NK-92 treated with Interleukin-12 subunit alpha and Interleukin-12 subunit beta, amount 100 ng/mL, for 24 hours (cell line): ENCODE measurements at regions not wholly inside any gene's neighbourhood (a gene's known extent, or its start where the extent isn't known, plus 50 kb on each side); places are given as distances from the start of the nearest gene placed in this dataset.
"Not testable (repeated sequence)": the region's sequence is repeated elsewhere in the genome, so short reads cannot be mapped to it uniquely, and the experiment has no call there.

Experiments used
- DNase-seq: peaks from one replicate; lab custom pipeline; 2025; lab: John Stamatoyannopoulos, UW

- DNase-seq: no peak
These were observed 58.6 kb upstream of the CNTNAP2 start for GRCh38 chr7:146057958-146058357.

- DNase-seq: no peak
These were observed 61.7 kb upstream of the CNTNAP2 start for GRCh38 chr7:146054909-146055308.

DNA sequence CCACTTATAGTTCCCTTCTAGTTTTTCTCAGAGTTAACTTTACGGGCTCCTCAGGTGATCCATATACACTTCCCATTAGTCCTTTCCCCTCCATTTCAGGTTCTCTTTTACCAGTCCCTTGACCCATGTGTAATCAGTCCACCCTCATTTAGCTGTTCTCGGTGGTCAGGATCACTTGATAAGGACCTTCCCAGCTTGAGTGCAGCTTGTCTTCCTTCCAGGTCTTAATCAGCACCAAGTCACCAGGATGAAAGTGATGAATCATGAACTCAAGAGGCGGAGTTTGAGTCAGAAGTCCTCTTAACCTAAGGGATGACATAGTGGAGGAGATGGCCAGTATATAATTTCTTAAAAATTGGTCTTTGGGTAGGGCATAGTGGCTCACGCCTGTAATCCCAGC lies 63.1 kb upstream of the CNTNAP2 start:
- DNase-seq: no peak

GRCh38 chr7:146043310-146043709 lies 73.3 kb upstream of the CNTNAP2 start:
- DNase-seq: not testable (repeated sequence)

DNA sequence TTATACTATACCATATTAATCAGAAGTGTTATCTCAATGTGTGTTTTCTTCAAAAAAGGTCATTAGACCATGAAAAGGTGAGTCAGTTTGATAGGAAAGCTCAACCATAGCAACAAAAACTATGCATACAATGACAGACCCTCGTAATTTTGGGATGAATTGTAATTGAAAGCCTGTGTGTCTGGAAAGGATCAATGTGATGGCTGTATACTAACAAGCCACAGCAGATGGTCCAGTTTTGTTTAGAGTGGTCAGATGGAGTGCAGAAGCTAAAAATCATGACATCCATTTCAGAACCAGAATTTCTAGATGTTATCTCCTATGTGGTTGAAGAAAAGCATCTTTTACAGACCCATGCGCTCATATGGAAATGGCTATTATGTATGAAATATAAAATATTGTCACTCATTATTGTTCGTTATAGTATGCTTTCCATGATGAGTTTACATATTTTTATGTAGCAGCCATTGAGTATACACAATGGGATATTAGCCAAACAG lies 88.3 kb upstream of the CNTNAP2 start:
- DNase-seq: no peak

DNA sequence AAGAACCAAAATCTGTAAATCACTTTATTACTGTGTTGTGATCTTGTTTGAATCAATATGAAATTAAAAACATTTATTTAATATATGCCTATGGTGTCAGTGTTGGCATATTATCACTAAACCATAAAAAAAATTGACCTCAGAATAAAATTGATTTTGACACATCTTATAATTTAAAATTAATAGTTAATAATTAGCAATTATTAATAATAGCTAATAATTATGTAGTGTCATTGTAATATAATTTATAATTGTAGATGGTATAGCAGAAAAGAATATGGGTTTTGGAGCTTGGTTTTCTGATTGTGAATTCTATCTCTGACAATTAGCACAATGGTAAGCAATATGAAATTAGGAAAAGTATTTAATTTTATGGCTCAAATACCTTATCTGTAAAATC lies 89.4 kb upstream of the CNTNAP2 start:
- no peak for DNase-seq

DNA sequence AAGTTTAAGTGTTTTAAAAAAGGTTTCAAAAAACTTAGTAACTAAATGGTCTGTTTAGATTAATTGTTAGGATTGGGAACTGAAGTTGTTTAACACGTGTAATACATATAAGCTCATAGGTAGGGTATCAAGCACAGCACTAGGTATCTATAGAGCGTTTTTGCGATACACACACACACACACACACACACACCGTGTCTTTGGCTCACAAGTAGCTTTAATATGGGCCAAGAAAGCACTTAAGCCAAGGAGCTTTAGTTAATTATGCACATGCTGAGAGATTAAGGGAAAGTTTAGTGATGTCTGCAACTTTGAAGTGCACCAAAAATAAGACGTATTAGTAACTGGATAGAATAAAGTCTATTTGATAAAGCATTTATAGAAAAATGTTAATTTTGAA lies 93.8 kb upstream of the CNTNAP2 start:
- DNase-seq: no peak

DNA sequence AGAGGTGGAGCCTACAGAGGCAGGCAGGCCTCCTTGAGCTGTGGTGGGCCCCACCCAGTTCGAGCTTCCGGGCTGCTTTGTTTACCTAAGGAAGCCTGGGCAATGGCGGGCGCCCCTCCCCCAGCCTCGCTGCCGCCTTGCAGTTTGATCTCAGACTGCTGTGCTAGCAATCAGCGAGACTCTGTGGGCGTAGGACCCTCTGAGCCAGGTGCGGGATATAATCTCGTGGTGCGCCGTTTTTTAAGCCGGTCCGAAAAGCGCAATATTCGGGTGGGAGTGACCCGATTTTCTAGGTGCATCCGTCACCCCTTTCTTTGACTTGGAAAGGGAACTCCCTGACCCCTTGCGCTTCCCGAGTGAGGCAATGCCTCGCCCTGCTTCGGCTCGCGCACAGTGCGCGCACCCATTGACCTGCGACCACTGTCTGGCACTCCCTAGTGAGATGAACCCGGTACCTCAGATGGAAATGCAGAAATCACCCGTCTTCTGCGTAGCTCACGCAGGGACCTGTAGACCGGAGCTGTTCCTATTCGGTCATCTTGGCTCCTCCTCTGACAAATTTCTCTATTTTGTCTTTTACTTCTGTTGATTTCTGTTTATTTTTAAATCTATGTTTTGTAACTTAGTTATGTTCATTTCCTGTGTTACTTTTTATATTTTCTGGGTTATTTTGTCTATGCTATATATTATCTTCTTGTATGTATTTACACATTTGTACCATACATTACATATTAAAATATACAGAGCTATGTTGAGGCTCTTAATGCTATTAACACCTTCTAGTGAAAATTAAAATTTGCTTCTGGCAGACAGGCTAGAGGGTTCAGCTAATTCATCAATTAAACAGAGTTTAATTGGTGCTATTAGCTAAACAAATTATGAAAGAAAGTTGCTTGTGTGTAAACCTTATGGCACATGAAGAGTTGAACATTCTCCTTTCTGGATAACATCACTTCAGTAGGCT lies 97.3 kb upstream of the CNTNAP2 start:
- DNase-seq: not testable (repeated sequence)

GRCh38 chr7:146017366-146017765 lies 99.2 kb upstream of the CNTNAP2 start:
- not testable (repeated sequence) for DNase-seq

DNA sequence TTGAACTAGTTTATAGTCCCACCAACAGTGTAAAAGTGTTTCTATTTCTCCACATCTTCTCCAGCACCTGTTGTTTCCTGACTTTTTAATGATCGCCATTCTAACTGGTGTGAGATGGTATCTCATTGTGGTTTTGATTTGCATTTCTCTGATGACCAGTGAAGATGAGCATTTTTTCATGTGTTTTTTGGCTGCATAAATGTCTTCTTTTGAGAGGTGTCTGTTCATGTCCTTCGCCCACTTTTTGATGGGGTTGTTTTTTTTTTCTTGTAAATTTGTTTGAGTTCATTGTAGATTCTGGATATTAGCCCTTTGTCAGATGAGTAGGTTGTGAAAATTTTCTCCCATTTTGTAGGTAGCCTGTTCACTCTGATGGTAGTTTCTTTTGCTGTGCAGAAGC lies 102.4 kb upstream of the CNTNAP2 start:
- not testable (repeated sequence) for DNase-seq

- DNase-seq: no peak
These were observed 108.3 kb upstream of the CNTNAP2 start for GRCh38 chr7:146008293-146008692.

DNA sequence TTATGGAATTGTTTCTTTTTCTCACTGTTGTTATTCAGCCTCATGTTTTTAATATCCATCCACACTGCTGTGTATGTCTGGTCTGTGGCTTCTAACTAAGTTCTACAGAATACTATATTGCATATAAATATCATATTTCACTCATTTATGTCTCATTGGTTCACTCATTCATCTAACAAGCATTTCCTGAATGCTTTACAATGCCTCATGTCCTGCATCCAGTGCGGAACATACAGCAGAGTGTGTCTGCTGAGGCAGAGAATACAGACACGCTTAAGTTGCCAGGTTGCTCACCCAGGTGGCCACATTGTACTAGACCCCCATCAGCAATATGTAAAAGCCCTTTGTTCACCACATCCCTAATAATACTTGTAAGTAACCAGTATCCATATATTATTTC lies 111.8 kb upstream of the CNTNAP2 start:
- no peak for DNase-seq

DNA sequence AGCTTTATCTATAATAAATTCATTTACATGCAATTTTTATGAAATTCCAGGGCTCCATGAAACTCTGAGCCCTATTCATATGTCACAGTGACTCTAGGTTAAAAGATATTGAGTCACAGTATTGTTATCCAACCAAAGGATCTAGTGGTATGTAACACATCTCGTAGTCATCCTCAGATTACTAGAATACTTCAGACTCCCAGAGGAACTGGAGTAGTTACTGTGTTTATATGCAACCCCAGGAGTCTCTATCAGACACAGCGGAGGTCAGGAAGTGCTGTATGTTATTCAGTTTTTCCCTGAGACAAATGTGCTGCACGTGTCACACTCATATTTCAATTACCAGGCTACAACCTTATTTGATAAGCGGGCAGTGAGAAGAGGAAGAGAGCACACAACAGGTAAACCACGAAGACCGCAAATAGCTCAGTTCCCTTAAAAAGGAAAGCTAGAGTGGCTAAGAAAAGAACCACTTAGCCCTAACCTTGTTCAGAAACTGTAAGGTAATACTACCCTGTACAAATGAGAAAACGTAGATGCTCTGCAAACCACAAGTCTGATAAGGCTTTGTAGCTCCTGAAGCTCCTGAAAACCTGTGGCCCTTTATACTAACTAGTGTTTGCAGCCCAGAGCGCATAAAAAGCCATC lies 114.0 kb upstream of the CNTNAP2 start:
- DNase-seq: no peak

DNA sequence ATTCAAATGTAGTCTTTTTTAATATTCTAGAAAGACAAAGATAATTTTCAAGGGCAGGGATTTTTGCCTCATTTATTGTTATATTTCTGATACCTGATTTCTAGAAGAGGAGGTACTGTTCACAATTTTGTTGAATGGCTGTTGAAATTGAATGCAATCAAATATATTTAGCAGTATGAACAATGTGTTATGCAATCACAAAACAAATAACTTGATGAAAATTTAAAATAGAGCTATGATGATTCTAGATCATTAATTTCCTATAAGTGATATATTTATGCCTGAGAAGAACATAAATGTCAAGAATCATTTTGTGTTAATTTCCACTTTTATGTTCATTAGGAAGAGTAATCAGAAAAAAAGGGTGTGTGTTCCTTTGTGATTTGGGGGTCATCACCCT lies 114.6 kb upstream of the CNTNAP2 start:
- no peak for DNase-seq

DNA sequence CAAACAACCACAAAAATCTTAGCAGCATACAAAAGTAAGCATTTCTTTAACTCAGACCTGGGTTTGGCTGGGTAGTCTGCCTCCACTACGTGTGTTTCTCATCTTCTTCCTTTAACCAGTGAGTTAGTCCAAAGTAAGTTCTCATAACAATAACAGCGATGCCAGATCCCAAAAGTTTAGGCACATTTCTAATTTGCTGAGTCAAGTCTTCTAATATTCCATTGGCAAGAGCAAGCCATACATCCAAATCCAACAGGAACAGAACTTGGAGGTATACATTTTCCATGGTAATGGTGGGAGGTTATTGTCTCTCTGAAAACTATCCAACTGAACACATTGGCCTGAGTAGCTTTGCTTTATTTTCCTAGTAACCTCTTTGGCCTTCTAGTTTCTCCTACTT lies 115.7 kb upstream of the CNTNAP2 start:
- no peak for DNase-seq

DNA sequence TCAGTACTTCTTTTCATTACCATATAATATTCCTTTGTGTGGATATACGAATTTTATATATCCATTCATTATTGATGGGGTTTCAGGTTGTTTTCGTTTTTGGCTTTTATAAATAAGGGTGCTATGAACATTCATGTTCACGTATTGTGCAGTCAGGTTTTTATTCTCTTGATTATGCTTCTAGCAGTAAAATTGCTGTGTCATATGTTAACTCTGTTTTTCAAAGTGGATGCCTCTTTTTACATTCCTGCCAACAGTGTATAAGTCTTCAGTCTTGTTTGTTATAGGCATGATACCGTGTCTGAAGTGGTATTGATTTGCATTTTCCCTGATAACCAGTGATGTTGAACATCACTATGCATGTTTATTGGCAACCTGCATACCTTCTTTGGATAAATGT lies 127.1 kb upstream of the CNTNAP2 start:
- no peak for DNase-seq

- no peak for DNase-seq
These were observed 130.2 kb upstream of the CNTNAP2 start for GRCh38 chr7:145986248-145986874.

GRCh38 chr7:145978769-145979168 lies 137.8 kb upstream of the CNTNAP2 start:
- DNase-seq: no peak

DNA sequence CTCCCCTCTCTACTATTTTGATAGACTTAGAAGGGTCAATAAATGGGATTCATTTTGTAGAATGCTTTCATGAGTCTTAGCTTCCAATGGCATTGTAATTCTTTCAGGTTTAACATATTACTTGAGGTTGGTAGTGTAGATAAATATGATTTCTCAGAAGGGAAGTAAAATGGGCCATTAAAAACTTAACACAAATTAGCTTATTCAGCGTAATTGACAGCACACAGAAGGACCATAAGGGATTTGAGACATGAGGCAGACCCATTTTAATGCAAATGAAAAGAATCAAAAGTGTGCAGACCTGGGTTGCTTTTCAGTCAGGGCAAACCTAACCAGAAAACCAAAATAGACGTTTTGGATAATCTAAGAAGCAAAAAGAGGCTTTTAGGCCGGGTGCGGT lies 156.6 kb upstream of the CNTNAP2 start:
- no peak for DNase-seq

GRCh38 chr7:145957160-145957890 lies 159.3 kb upstream of the CNTNAP2 start:
- DNase-seq: no peak

DNA sequence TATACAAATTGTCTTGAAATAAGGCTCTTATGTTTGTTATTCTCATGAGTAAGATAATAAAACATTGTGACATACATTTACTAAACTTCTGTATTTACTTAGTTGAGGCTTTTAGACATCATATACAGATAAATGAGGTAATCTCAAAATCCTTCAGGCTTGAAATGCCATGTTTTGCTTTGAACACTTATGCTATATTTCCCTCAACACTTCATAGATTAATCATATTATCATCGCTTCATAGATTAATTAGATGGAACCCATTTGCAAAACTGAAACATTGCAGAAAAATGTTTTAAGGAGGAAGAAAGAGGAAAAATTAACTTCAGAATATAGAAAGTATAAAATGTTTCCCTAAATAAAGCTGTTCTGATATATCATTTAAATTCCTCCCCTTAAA lies 165.0 kb upstream of the CNTNAP2 start:
- no peak for DNase-seq

DNA sequence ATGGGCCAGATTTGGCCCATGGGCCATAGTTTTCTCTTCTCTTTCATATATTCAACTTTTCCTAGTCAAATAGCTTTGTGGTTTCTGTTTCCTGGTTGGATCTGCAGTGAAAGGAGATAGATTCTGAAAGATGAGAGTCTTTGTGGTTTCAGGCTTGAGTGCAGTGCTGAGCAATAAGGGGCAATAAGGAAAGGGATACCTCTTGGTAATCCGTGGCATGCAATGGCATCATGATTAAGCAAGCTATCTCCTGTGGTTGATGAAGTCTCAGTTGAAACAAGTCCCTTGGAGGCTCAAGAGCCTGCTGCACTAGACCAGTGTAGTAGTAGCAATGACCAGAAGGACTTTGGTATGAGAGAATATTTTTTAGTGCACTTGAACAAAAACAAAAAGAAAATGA lies 187.7 kb upstream of the CNTNAP2 start:
- DNase-seq: no peak
